ENCODE measurements at regions not wholly inside any gene's neighbourhood (a gene's known extent, or its start where the extent isn't known, plus 50 kb on each side); places are given as distances from the start of the nearest gene placed in this dataset.

GRCh38 chr2:159853101-159853500 is 55.1 kb upstream of the CD302 start (continued):
- TF ChIP-seq, protein P1, sequence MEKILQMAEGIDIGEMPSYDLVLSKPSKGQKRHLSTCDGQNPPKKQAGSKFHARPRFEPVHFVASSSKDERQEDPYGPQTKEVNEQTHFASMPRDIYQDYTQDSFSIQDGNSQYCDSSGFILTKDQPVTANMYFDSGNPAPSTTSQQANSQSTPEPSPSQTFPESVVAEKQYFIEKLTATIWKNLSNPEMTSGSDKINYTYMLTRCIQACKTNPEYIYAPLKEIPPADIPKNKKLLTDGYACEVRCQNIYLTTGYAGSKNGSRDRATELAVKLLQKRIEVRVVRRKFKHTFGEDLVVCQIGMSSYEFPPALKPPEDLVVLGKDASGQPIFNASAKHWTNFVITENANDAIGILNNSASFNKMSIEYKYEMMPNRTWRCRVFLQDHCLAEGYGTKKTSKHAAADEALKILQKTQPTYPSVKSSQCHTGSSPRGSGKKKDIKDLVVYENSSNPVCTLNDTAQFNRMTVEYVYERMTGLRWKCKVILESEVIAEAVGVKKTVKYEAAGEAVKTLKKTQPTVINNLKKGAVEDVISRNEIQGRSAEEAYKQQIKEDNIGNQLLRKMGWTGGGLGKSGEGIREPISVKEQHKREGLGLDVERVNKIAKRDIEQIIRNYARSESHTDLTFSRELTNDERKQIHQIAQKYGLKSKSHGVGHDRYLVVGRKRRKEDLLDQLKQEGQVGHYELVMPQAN (conservative IDR thresholded peaks at IDR 0.05): no peak
- TF ChIP-seq IKZF2 (IDR thresholded peaks at IDR 0.05): no peak
- no peak for TF ChIP-seq KLF5 (IDR thresholded peaks at IDR 0.05; ENCODE audit: partially characterized antibody)

- H3K27me3 ChIP-seq (replicated peaks in 1 of 2; ENCODE audit: control insufficient read depth in 2 of 2, insufficient read depth in 2 of 2, low read length in 1 of 2): no peaks in the 10 kb centered on the region
- SMC1A ChIA-PET (ENCODE audit: uncharacterized antibody, unreplicated experiment): interaction anchor here (0.6 to 2.9 kb wide), 4 partner anchors 39 to 1224 kb away, joined by 3 to 10 read pairs (median 3); no protein-coding TSS in a partner anchor
- CTCF ChIA-PET: interaction anchor here (1.3 kb wide), 1 partner anchor 70 kb away, joined by 5 read pairs; no protein-coding TSS in a partner anchor
- H2AFZ ChIP-seq (ENCODE audit: control insufficient read depth, low read depth, low read length): no peak overlapping the region
- H3K9me3 ChIP-seq (replicated peaks; ENCODE audit: control insufficient read depth, insufficient read depth, low read length): no peaks in the 10 kb centered on the region
- H3K36me3 ChIP-seq (ENCODE audit: control insufficient read depth in 2 of 2, insufficient read depth in 2 of 2, low read length in 1 of 2): peaks cover 0 to 15% of the 10 kb centered on the region in 2 experiments
- no peak overlapping the region for H3K4me2 ChIP-seq (ENCODE audit: control insufficient read depth, insufficient read depth)
- FAIRE-seq: no peak
- H4K20me1 ChIP-seq (ENCODE audit: control insufficient read depth, insufficient read depth): no peaks in the 10 kb centered on the region
- H3K79me2 ChIP-seq (ENCODE audit: control insufficient read depth, insufficient read depth, low read length): no peaks in the 10 kb centered on the region
- H3K9ac ChIP-seq (ENCODE audit: control insufficient read depth, insufficient read depth, low read length): no peak overlapping the region
- H3K4me1 ChIP-seq (ENCODE audit: control insufficient read depth, insufficient read depth, low read length): no peaks in the 10 kb centered on the region
- ATAC-seq: no peak
- no peak for DNase-seq (ENCODE audit: low read depth, low spot score)
- no peak overlapping the region for H3K4me3 ChIP-seq
- RAD21 ChIA-PET (ENCODE audit: unreplicated experiment): no interaction called here
- in situ Hi-C loops (cut with MboI) (no loop called here), intact Hi-C loops (cut with micrococcal nuclease; ENCODE audit: unreplicated experiment) (no loop called here)
- no TSS peak for BruUV-seq (replicated peaks)
- POLR2A ChIA-PET: no interaction called here
- 97% methylated on average over 2 of the region's 2 CpGs for WGBS (ENCODE audit: insufficient coverage, insufficient replicate concordance, low lambda C conversion rate, missing lambda C conversion rate)
- no peak overlapping the region for H3K27ac ChIP-seq (ENCODE audit: control insufficient read depth, insufficient read depth)
- TF ChIP-seq PAX8 (IDR thresholded peaks at IDR 0.05) (no peak), SMAD5 (IDR thresholded peaks at IDR 0.05; ENCODE audit: low read depth) (no peak), EZH2 (IDR thresholded peaks at IDR 0.05; ENCODE audit: borderline replicate concordance, control insufficient read depth, low read depth, low read length) (no peak), BCLAF1 (IDR thresholded peaks at IDR 0.05) (no peak), ZNF274 (IDR thresholded peaks at IDR 0.05; ENCODE audit: insufficient read depth, insufficient read length) (no peak), SRF (IDR thresholded peaks at IDR 0.05; ENCODE audit: low read depth in 2 of 2, low read length in 2 of 2) (no peak), MEF2B (IDR thresholded peaks at IDR 0.05; ENCODE audit: partially characterized antibody, poor library complexity, severe bottlenecking) (no peak), CHD2 (IDR thresholded peaks at IDR 0.05; ENCODE audit: borderline replicate concordance, low read depth, low read length) (no peak), NRF1 (conservative IDR thresholded peaks at IDR 0.05; ENCODE audit: low read depth, low read length) (no peak), JUND (IDR thresholded peaks at IDR 0.05; ENCODE audit: low read depth, low read length) (no peak)
- TF ChIP-seq, protein P2, sequence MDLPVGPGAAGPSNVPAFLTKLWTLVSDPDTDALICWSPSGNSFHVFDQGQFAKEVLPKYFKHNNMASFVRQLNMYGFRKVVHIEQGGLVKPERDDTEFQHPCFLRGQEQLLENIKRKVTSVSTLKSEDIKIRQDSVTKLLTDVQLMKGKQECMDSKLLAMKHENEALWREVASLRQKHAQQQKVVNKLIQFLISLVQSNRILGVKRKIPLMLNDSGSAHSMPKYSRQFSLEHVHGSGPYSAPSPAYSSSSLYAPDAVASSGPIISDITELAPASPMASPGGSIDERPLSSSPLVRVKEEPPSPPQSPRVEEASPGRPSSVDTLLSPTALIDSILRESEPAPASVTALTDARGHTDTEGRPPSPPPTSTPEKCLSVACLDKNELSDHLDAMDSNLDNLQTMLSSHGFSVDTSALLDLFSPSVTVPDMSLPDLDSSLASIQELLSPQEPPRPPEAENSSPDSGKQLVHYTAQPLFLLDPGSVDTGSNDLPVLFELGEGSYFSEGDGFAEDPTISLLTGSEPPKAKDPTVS (IDR thresholded peaks at IDR 0.05; ENCODE audit: low read depth, low read length): no peak
- TF ChIP-seq, protein P3, sequence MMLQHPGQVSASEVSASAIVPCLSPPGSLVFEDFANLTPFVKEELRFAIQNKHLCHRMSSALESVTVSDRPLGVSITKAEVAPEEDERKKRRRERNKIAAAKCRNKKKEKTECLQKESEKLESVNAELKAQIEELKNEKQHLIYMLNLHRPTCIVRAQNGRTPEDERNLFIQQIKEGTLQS (IDR thresholded peaks at IDR 0.05; ENCODE audit: borderline replicate concordance, extremely low read depth, low read depth, low read length): no peak
Measured at GRCh38 chr2:159851941-159852340, 53.9 kb upstream of the CD302 start.

All from GM12878 (cell line).